CD1c-positive myeloid dendritic cell (primary cell): ENCODE measurements at regions not wholly inside any gene's neighbourhood (a gene's known extent, or its start where the extent isn't known, plus 50 kb on each side); places are given as distances from the start of the nearest gene placed in this dataset.

Experiments used
- DNase-seq: peaks from one replicate; pipeline ENCODE4 v3.0.0-alpha.2; 2016; ENCODE audit errors: extremely low spot score

DNA sequence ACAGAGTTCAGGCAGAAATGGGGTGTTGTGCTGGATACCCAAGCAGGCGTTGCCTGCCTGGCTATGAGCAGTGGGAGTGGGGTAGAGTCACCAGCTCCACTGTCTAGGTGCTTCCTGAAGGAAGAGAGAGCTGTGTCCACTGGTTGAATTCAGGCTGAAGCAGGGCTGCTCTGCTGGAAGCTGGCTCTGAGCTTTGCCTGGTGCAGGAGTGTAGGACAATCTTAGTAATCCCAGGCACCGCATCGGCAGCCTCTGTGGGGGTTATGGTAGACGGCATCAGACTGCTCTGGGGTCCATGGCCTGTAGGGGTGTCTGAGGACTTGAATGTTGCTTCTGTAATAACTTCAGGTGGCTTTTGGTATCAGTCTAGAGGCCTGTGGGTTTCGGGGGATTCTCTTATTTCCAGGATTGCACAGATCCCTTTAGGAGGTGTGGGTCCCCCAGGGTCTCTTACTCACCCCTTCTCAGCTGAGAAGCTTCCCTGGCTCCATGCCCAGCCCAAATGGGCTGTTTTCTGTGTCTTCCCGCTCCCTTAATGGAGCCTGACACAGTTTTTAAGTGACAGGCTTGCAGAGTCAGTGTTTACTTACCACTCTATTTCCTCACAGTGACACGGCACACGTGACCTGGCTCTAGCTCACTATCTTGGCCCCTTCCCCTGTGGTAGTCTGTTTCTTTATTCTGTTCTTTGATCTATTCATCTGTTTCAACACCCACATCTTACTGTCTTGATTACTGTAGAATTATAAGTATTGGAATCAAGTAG is 644.3 kb downstream of the CBLN2 start:
- DNase-seq, result no peak

DNA sequence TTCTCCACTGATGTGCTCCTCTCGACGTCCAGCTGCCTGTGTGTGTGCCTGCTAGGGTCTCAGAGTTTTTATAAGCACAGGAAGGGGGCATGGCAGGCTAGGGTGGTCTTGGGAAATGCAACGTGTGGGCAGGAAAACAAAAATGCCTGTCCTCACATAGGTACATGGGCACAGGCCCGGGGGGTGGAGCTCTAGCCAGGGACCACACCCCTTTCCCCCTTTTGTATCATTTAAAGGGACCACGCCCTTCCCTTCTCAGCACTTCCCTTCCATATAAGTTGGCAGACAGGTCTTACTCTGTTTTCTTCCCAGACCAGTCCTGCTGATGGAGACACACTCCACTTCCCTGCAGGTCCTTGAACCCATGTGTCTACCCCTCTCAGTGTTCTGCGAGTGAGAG is 645.0 kb downstream of the CBLN2 start:
- no peak for DNase-seq

DNA sequence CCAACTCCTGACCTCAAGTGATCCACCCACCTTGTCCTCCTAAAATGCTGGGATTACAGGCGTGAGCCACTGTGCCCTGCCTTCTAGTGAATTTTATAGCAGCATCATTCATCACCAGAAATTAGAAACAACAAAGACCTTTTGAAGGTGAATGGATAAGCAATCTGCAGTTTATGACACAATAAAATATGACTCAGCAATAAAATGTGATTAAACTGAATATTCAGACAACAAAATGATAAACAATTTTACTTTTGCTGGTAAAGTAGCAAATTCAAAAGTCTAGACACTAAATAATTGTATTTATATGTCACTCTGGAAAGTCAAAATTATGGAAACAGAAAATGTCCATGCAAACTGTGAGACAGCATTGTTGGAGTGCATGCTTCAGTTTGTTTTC is 656.6 kb downstream of the CBLN2 start:
- no peak for DNase-seq

DNA sequence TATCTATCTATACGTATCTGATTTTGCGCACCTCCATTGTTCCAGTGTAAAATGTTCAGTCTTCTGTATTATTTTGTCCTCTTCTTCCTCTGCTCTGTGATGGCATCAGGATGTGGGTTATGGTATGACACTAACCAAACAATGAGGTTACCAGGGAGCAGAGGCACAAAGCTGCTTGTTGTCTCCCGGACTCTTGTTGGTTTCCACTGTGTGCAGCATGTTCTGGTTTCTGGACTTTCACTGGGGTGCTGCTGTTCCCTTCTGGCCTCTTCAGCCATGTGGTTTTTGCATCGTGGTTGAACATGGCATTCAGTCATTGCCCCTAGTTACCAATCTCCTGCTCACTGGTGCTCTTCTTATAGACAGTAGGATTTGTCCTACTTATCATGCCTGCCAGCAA is 665.9 kb downstream of the CBLN2 start:
- DNase-seq, result no peak

DNA sequence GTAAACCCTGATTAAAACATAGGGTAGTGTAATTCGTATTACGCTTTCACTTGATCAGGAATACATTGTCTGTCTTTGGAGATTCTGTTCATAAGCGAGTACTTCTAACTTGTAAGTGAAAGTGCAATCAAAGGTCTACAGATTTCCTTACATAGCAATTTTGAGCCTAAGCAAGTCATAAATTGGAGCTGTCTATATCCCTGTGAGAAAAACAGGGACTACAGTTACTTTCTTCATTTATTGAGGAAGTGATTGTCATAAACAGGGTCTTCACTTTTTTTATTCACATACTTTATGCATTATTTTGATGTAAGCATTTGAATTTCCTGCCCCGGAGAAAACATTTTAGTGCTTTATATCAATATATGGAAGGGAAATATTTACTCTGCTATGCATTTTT is 670.4 kb downstream of the CBLN2 start:
- no peak for DNase-seq

DNA sequence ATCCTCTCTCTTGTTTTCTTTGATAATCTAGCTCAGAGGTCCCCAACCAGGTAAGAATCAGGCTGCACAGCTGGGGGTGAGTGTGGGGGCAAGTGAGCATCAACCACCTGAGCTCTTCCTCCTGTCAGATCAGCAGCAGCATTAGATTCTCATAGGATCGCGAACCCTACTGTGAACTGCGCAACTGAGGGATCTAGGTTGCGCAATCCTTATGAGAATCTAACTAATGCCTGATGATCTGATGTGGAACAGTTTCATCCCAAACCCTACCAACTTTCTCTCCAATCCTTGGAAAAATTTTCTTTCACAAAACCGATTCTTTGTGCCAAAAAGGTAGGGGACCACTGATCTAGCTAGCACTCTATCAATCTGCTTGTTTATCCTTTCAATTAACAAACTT is 678.3 kb downstream of the CBLN2 start:
- DNase-seq, result no peak

DNA sequence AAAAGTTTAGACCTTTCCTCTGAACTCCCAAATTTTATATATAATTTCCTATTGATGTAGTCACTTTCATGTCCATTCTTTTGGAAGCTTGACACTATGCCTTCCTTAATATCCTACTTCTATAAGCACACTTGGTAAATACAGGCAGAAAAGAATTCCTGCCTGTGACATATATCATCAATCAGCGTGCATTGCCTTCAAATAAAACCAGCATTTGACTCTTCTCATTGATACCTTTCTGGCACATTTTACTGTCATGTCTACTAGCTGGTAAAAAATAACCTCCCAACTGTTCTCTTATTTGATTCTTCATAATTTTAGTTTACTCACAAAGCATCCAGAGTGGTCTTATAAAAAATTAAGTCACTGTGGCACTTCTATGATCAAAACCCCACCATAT is 693.5 kb downstream of the CBLN2 start:
- DNase-seq, result no peak

DNA sequence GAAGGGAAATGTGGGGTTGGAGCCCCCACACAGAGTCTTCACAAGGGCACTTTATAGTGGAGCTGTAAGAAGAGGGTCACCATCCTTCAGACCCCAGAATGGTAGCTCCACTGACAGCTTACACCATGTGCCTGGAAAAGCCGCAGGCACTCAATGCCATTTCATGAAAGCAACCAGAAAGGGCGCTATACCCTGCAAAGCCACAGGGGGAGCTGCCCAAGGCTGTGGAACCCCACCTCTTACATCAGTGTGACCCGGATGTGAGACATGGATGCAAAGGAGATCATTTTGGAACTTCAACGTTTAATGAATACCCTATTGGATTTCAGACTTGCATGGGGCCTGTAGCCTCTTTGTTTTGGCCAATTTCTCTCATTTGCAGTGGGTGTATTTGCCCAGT is 694.7 kb downstream of the CBLN2 start:
- no peak for DNase-seq

DNA sequence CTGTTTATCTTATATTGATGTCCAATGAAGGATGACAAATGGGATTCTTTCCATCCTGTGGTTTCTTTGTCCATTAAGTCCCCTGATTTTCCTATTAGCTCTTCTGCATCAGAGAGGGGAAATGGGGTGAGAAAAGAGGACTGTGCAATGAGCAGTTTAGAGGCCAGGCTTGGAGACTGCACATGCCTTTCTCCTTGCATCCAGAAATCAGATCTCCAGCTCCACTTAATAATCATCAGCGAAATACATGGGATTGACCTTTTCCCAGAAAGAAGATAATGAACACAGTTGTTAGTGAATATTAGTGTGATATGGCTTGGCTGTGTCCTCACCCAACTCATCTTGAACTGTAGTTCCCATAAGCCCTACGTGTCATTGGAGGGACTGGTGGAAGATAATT is 697.4 kb downstream of the CBLN2 start:
- no peak for DNase-seq

DNA sequence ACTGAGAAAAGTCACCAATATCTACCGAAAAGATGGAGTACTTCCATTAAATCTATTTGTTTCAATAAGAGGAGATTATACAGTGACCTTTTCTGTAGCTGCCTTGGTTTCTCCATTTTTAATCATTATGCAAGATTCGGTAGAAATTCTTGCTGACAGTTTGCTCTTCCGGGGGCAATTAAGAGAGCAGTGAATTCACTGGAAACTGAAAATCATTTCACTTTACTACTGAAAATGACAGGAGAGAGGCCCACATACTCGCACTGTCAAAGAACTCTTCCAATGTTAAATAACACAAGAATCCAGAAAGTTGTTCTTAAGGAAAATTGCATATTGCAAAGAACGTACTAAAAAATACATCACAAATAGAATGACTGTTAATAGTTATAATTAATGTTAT is 699.3 kb downstream of the CBLN2 start:
- DNase-seq, result no peak

DNA sequence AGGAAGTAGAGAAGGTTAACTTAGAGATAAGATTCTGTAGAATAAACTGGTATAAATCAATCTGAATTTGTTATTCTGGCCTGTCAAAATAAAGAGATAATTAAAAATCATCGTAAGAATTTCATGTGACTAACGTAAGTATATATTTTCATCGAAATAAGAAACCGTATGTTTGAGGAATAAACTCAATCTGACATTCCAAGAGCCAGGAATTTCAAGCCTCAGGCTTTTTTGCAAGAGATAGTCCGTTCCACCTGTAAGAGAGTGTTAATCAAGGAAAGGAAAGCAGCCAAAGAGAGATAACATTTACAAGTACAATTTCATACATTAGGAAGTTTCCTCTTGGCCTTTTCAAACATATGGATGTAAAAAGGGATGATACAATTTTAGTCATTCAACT is 701.5 kb downstream of the CBLN2 start:
- DNase-seq, result no peak

DNA sequence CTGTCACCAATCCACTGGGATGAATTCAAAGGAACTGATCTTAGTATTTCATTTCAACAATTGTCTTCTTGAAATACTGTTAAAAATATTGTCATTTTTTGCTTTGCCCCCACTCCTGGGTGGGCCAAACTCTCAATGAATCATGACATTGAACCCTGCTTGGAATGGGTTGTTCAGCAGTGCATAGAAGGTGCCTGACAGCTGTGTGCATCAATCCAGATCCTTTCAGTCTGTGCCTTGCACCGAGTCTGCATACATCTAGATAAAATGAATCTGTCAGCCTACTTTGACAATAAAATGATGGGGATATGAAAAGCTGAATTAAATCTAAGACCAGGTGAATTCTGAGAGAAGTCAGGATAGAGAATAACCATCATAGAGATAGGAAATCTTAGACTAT is 706.6 kb downstream of the CBLN2 start:
- no peak for DNase-seq

DNA sequence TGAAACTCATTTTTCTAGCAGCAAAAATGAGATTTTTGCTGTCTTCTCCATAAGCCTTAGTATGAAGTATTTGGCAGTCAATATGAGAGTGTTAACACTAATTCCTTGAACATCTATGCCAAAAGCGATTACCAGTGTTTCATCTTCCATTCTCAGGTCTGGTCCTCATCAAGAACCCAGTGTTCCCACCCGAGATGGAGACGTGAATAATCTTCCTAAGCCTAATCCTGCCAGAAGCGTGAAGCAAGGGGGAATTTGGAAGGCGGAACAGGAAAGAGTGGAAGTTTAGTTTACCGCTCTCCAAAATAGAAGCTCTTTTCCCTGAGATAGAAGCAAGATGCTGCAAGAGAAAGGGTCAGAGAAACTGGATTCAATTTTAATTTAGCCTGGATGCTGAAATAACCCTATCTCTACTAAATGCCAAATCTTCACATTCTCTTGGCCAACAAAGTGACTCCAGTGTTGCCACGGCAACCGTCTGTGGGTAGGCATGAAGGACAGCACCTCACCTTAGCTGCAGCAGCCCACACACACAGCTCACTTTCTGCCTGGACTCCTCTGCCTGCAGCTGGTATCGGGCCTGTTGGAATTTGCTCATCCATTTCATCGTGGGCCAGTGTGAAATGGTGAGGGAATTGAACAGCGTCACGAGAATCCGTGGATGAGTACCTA is 711.1 kb downstream of the CBLN2 start:
- DNase-seq, result no peak

DNA sequence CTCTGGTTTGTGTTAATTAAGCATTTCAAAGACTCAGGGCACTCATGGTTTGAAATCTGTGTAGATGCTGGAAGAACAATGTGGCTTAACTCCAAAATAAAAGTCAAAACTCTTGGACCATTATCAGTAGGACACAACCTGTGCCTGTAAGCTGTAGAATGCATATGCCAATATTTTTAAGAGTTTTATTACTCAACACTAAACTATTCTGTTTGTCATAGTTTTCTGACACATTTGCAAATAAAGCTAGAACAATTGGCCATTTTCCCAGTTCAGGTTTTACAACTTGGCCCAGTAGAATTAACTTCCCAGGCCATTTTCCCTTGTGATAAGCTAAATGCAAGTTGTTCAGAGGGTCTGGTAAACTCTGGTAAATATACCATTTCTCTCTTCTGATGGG is 713.1 kb downstream of the CBLN2 start:
- DNase-seq, result no peak

DNA sequence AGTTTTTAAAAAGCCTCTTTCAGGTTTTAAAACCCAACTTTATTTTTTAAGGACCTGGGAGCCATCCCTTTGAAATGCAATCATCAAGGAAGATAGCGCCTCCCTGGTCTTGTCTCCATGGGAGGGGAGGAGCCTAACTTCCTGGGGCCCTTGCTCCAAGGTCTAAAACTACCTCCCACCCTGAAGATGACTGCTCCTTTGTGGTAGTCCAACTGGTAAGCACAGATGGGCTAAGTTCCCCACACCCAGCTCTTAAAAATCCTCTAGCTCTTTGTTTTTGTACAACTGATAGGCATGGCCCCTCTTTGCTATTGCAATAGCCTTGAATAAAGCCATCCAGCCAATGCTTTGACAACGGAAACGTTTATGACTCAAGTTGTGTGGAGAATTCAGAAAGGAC is 716.8 kb downstream of the CBLN2 start:
- DNase-seq, result no peak

DNA sequence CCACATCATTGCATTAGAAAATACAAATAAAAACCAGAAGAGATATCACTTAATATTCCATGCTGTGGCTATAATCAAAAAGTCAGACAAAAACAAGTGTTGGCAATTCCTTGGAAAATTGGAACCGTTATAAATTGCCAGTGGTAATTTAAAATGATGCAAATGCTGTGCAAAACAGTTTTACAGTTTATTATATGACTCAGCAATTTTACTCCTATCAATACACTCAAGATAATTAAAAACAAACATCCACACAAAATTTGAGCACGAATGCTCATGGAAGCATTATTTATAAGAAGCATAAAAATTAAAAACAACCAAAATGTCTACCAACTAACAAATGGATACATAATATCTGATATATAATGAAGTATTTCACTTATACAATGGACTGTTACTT is 728.8 kb downstream of the CBLN2 start:
- no peak for DNase-seq

DNA sequence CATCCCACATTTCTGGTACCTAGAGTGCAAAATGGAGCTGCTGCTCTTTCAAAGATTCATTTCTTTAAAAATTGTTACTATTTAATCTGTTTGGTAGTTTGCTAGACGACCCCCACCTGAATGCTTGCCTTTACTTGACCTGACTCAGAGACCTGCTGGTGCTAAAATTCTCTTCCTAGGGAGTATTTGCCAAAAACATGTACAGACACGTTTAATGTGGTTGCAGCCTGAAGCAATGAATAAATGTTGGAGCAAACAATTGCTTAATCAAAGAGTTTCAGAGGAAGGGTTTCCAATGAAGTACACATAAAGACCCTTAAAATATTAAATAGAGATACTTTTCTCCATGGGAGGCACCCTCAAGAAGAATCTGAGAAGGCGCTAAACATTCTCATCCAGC is 734.4 kb downstream of the CBLN2 start:
- DNase-seq, result no peak

DNA sequence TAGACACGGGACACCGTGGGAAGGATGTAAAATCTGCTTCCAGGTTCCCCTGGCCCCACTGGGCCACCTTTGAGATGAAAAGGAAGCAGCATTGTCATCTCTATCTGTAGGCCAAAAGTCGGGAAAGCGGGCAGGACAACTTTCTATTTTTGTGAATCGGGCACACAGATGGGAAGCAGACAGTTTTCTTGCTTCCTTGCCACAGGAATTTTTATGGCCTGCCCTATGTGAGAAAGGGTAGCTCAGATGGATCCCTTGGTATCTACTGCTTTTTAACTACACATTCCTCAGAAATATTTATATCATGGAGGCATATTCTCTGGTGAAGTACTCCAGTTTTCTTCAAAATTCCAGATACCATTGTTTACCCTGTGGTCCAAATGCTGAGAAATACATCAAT is 735.5 kb downstream of the CBLN2 start:
- DNase-seq, result no peak

DNA sequence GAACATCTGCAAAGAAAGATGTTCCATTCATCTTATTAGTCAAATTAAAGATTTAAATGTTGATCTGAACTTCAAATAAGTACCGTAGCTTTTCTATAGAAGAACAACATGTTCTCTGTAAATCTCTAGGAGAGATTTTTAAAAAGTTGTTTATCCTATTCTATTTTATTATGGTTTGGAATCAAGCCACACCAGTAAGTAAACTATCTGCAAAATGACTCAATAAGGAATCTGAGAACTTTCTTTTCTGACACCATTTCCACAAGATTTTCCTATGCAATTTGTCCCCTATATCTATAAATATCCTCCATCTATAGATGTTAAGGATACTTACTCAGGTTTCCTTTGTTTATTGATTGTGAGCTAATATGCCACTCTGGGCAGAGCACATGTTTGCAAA is 736.6 kb downstream of the CBLN2 start:
- no peak for DNase-seq

DNA sequence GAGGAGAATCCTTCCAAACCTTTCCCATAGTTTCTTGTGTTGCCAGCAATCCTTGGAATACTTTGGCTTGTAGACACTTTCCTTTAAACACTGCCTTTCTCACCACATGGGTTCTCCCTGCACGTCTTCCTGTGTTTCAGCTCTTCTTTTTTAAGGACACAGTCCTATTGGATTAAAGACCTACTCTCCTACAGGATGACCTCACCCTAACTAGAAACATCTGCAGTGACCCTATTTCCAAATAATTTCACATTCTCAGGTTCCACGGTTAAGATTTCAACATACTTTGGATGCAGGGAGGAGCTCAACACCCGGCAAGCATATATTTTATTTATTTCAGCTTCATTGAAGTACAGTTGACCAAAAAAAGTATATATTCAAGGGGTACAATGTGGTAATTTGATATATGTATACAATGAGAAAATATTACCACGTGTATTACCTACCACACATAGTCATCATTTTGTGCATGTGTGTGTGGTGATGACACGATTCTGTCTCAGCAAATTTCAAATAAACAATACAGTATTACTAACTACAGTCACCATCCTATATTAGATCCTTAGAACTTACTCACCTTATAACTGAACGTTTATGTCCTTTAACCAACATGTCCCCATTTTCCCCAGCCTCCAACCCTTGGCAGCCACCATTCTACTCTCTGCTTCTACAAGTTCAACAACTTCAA is 745.0 kb downstream of the CBLN2 start:
- no peak for DNase-seq

DNA sequence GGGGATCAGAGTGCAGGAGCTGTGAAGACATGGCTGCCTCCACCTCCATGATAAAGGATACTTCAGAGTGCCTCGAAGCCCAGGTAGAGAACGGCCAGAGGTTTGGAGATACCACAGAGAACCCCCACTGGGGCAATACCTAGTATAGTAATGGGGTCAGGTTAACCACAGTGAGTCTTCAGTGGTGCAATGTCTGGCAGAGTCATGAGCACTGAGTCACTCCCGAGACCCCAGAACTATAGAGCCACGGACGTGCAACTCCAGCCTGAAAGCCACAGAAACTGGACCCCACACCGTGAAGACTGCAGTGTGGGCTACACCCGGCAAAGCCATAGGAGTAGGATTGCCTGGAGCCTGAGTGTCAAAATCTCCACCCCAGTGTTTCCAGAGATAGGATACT is 746.6 kb downstream of the CBLN2 start:
- DNase-seq, result no peak

DNA sequence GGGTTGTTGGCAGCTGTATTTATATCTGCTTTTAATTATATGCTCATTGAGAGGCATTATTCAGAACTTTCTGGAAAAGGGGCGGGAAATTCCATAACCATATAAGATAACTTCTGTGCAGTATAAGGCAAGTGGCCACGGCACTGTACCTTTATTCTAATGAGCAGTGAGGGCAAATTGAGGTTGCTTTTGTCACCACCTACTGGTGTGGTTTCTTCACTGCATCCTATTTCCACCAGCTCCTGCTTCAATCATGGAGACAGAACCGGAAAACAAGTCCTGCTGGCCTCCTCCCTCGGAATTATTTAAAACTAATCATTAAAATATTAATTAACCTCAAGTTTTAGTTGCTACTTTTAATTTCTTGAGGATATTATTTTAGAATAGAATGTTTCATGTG is 759.4 kb downstream of the CBLN2 start:
- no peak for DNase-seq

DNA sequence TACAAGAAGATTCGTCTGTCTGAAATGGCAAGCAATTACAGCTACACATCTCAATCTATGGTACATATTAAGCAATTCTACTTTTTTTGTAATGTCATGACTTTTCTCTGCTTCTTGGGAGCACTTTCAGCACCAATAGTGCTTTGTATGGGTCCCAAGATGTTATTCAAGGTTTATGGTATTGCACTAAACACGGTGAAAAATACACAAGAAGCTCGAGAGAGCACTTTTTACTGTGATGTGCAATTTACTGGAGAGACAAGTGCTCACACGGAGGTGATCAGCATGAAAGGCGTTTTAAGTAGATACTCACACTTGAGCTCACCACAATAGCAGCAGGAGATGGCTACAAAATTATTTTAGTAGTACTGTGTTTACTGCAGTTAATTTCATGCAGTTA is 783.6 kb downstream of the CBLN2 start:
- no peak for DNase-seq
